Duodenal mucosa (tissue), 2 donors: ENCODE measurements at regions not wholly inside any gene's neighbourhood (a gene's known extent, or its start where the extent isn't known, plus 50 kb on each side); places are given as distances from the start of the nearest gene placed in this dataset.
"Not testable (repeated sequence)": the region's sequence is repeated elsewhere in the genome, so short reads cannot be mapped to it uniquely, and the experiment has no call there.

Source experiments
- H3K27ac ChIP-seq: one replicate; pipeline ENCODE4 v1.7.0; 2013; ENCODE audit warnings: low read depth, low read length
- H3K27me3 ChIP-seq, 2 donors: one replicate each; pipeline ENCODE4 v1.7.0; 2013; ENCODE audit warnings: low read length in 2 of 2, control low read depth in 1 of 2; ENCODE audit not compliant: insufficient read depth in 2 of 2, control insufficient read depth in 1 of 2
- H3K36me3 ChIP-seq, 2 donors: one replicate each; pipeline ENCODE4 v1.7.0; 2013; ENCODE audit warnings: low read length in 2 of 2, control low read depth in 1 of 2; ENCODE audit not compliant: insufficient read depth in 2 of 2, control insufficient read depth in 1 of 2
- H3K4me1 ChIP-seq, 2 donors: one replicate each; pipeline ENCODE4 v1.7.0; 2013; ENCODE audit warnings: low read length in 2 of 2, control low read depth in 1 of 2; ENCODE audit not compliant: insufficient read depth in 2 of 2, control insufficient read depth in 1 of 2
- H3K4me3 ChIP-seq, 2 donors: one replicate each; pipeline ENCODE4 v1.7.0; 2013; ENCODE audit warnings: low read length in 2 of 2, low read depth in 1 of 2
- H3K9ac ChIP-seq, 2 donors: one replicate each; pipeline ENCODE4 v1.7.0; 2013; ENCODE audit warnings: low read length in 2 of 2, low read depth in 1 of 2
- H3K9me3 ChIP-seq, 2 donors: one replicate each; pipeline ENCODE4 v1.7.0; 2013; ENCODE audit warnings: low read length in 2 of 2, control low read depth in 1 of 2; ENCODE audit not compliant: control insufficient read depth in 1 of 2

- H3K27me3 ChIP-seq = no peaks in the 10 kb centered on the region
- H3K27ac ChIP-seq = no peak overlapping the region
- no peak overlapping the region for H3K4me3 ChIP-seq
- H3K4me1 ChIP-seq = no peaks in the 10 kb centered on the region
- no peaks in the 10 kb centered on the region for H3K9me3 ChIP-seq
- H3K9ac ChIP-seq = no peak overlapping the region
- no peaks in the 10 kb centered on the region for H3K36me3 ChIP-seq
Measured at GRCh38 chr2:113341191-113341869, 62.6 kb upstream of the PAX8 start.

GRCh38 chr2:113337809-113338208 lies 59.1 kb upstream of the PAX8 start:
- H3K36me3 ChIP-seq = no peaks in the 10 kb centered on the region
- H3K27ac ChIP-seq = no peak overlapping the region
- no peak overlapping the region for H3K9ac ChIP-seq
- no peaks in the 10 kb centered on the region for H3K4me1 ChIP-seq
- H3K4me3 ChIP-seq = no peak overlapping the region
- no peaks in the 10 kb centered on the region for H3K9me3 ChIP-seq
- H3K27me3 ChIP-seq = no peaks in the 10 kb centered on the region

- H3K27me3 ChIP-seq, H3K9me3 ChIP-seq, H3K4me3 ChIP-seq, H3K9ac ChIP-seq, H3K36me3 ChIP-seq, H3K27ac ChIP-seq, H3K4me1 ChIP-seq: not testable (repeated sequence)
Measured at GRCh38 chr2:113336040-113336439, 57.3 kb upstream of the PAX8 start.

- H3K36me3 ChIP-seq = no peaks in the 10 kb centered on the region
- H3K4me3 ChIP-seq = no peak overlapping the region
- H3K9ac ChIP-seq = no peak overlapping the region
- no peak overlapping the region for H3K27ac ChIP-seq
- no peaks in the 10 kb centered on the region for H3K9me3 ChIP-seq
- H3K27me3 ChIP-seq = no peaks in the 10 kb centered on the region
- no peaks in the 10 kb centered on the region for H3K4me1 ChIP-seq
Measured at GRCh38 chr2:113334147-113334546, 55.4 kb upstream of the PAX8 start.

- not testable (repeated sequence) for H3K27me3 ChIP-seq, H3K9ac ChIP-seq, H3K36me3 ChIP-seq, H3K9me3 ChIP-seq, H3K4me1 ChIP-seq, H3K4me3 ChIP-seq, H3K27ac ChIP-seq
Measured at GRCh38 chr2:113333735-113334134, 55.0 kb upstream of the PAX8 start.

GRCh38 chr2:113330060-113330767 lies 51.5 kb upstream of the PAX8 start:
- not testable (repeated sequence) for H3K9ac ChIP-seq, H3K27me3 ChIP-seq, H3K4me1 ChIP-seq, H3K9me3 ChIP-seq, H3K27ac ChIP-seq, H3K36me3 ChIP-seq, H3K4me3 ChIP-seq

- not testable (repeated sequence) for H3K4me1 ChIP-seq, H3K9ac ChIP-seq, H3K4me3 ChIP-seq, H3K9me3 ChIP-seq, H3K27me3 ChIP-seq, H3K36me3 ChIP-seq, H3K27ac ChIP-seq
Measured at GRCh38 chr2:113328973-113329372, 50.3 kb upstream of the PAX8 start.

GRCh38 chr2:113328572-113328971 lies 49.9 kb upstream of the PAX8 start:
- H3K36me3 ChIP-seq, H3K4me1 ChIP-seq, H3K9me3 ChIP-seq, H3K27ac ChIP-seq, H3K27me3 ChIP-seq, H3K9ac ChIP-seq, H3K4me3 ChIP-seq: not testable (repeated sequence)
